BJ (cell line): ENCODE measurements at regions not wholly inside any gene's neighbourhood (a gene's known extent, or its start where the extent isn't known, plus 50 kb on each side); places are given as distances from the start of the nearest gene placed in this dataset.
A peak's percentile ranks its signal among the peaks of the same experiment; 100 is the strongest.

Experiments
- CTCF ChIA-PET: fragments of 350-600 bp; formaldehyde crosslinking; extraction: SDS; loops from one replicate; lab custom pipeline; 2021; ENCODE audit warnings: antibody characterized with exemption, inconsistent platforms; lab: Yijun Ruan, JAX
- POLR2A ChIA-PET: fragments of 300-600 bp; sonication (Branson Sonifier 250); formaldehyde crosslinking; extraction: SDS; loops from one replicate; lab custom pipeline; 2021; ENCODE audit warnings: antibody characterized with exemption; lab: Charles Lee
- DNase-seq: peaks from one replicate; pipeline ENCODE4 v3.0.0-alpha.2; 2011; ENCODE audit warnings: low read depth
- H3K27me3 ChIP-seq: 2 replicates; pipeline ENCODE4 v1.6.0; 2011; ENCODE audit warnings: low read length; ENCODE audit not compliant: control insufficient read depth, insufficient read depth
- H3K36me3 ChIP-seq: 2 replicates; pipeline ENCODE4 v1.5.1; 2011; ENCODE audit warnings: low read length; ENCODE audit not compliant: control insufficient read depth, insufficient read depth
- H3K4me3 ChIP-seq: 2 replicates; pipeline ENCODE4 v1.5.1; 2011; ENCODE audit warnings: low read depth, mild to moderate bottlenecking, control low read depth, low read length
- CTCF ChIP-seq: IDR thresholded peaks from 2 replicates; pipeline ENCODE4 v1.5.1; 2011; ENCODE audit warnings: low read depth, mild to moderate bottlenecking, control low read depth, inconsistent platforms, low read length, moderate library complexity; ENCODE audit not compliant: insufficient read depth

GRCh38 chr21:35223480-35224156 is 174.5 kb upstream of the RUNX1 start:
- Histone ChIP-seq H3K36me3 (no peaks in the 10 kb centered on the region), H3K4me3 (no peak overlapping the region), H3K27me3 (no peaks in the 10 kb centered on the region)
- DNase-seq: no peak
- TF ChIP-seq CTCF: no peak
- ChIA-PET POLR2A (no interaction called here), CTCF (interaction anchor here (1.0 kb wide), 1 partner anchor 14 kb away, joined by 3 read pairs; no protein-coding TSS in a partner anchor)

- POLR2A ChIA-PET: no interaction called here
- Histone ChIP-seq H3K36me3 (no peaks in the 10 kb centered on the region), H3K4me3 (no peak overlapping the region), H3K27me3 (no peaks in the 10 kb centered on the region)
- DNase-seq: no peak
- no peak for TF ChIP-seq CTCF
- CTCF ChIA-PET: interaction anchor here (0.6 to 1.0 kb wide), 3 partner anchors 13 to 282 kb away, joined by 3 read pairs; no protein-coding TSS in a partner anchor
Observed at GRCh38 chr21:35222541-35222941, 173.4 kb upstream of the RUNX1 start.

- CTCF ChIA-PET: interaction anchor here (0.5 to 1.1 kb wide), 4 partner anchors 13 to 190 kb away, joined by 3 to 4 read pairs (median 3); no protein-coding TSS in a partner anchor
- POLR2A ChIA-PET: no interaction called here
- TF ChIP-seq CTCF: no peak
Observed at GRCh38 chr21:35222021-35222420, 172.9 kb upstream of the RUNX1 start.

GRCh38 chr21:35220301-35220700 is 171.2 kb upstream of the RUNX1 start:
- TF ChIP-seq CTCF: no peak
- POLR2A ChIA-PET: no interaction called here
- Histone ChIP-seq H3K27me3 (no peaks in the 10 kb centered on the region), H3K4me3 (no peak overlapping the region), H3K36me3 (no peaks in the 10 kb centered on the region)
- CTCF ChIA-PET: interaction anchor here (0.7 to 1.6 kb wide), 3 partner anchors 330 to 620 kb away, joined by 3 to 4 read pairs (median 3); no protein-coding TSS in a partner anchor
- peak; percentile 39 for DNase-seq

More at GRCh38 chr21:35222021-35222420, 172.9 kb upstream of the RUNX1 start:
- no peak for DNase-seq
- H3K27me3 ChIP-seq: no peaks in the 10 kb centered on the region
- H3K36me3 ChIP-seq: no peaks in the 10 kb centered on the region
- H3K4me3 ChIP-seq: no peak overlapping the region

GRCh38 chr21:35219719-35220118 is 170.6 kb upstream of the RUNX1 start:
- DNase-seq: no peak
- no peak for TF ChIP-seq CTCF
- no peaks in the 10 kb centered on the region for H3K36me3 ChIP-seq
- H3K27me3 ChIP-seq: no peaks in the 10 kb centered on the region
- ChIA-PET POLR2A (no interaction called here), CTCF (interaction anchor here (1.0 to 1.6 kb wide), 3 partner anchors 170 to 620 kb away, joined by 3 read pairs; no protein-coding TSS in a partner anchor)
- H3K4me3 ChIP-seq: no peak overlapping the region
